Urothelium cell line (cell line): ENCODE measurements at regions not wholly inside any gene's neighbourhood (a gene's known extent, or its start where the extent isn't known, plus 50 kb on each side); places are given as distances from the start of the nearest gene placed in this dataset.
"Not testable (repeated sequence)": the region's sequence is repeated elsewhere in the genome, so short reads cannot be mapped to it uniquely, and the experiment has no call there.

Experiments used
- DNase-seq: peaks from one replicate; pipeline ENCODE4 v3.0.0; 2011; ENCODE audit warnings: low spot score, mixed read lengths
- FAIRE-seq: peaks from 2 replicates; lab custom pipeline; 2011; peaks lifted over from hg19 to GRCh38; lab: Jason Lieb, UNC

DNA sequence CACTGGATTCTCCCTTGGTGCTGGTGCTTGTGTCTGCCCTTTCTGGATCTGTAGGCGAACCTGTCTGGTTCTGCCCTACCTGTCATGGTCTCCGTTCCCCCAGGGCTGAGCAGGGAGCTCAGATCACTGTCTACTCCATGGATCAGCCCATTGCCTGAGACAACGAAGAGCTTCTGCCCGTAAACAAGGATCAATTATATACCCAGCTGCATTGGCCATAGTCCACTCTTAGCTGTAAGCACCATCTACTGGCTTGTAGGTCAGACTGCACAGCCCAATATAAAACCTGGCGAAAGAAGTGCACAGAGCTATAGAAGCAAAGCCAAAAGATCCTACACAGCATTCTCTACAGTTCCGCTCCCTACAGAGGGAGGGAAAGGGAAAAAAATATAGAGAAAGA, 181.5 kb upstream of the RPS23 start:
- DNase-seq (no peak), FAIRE-seq (peak; percentile 20)

DNA sequence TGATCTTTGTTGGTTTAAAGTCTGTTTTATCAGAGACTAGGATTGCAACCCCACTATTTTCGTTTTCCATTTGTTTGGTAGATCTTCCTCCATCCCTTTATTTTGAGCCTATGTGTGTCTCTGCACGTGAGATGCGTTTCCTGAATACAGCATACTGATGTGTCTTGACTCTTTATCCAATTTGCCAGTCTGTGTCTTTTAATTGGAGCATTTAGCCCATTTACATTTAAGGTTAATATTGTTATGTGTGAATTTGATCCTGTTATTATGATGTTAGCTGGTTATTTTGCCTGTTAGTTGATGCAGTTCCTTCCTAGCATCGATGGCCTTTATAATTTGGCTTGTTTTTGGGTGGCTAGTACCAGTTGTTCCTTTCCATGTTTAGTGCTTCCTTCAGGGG, 177.2 kb upstream of the RPS23 start:
- not testable (repeated sequence) for DNase-seq, FAIRE-seq

DNA sequence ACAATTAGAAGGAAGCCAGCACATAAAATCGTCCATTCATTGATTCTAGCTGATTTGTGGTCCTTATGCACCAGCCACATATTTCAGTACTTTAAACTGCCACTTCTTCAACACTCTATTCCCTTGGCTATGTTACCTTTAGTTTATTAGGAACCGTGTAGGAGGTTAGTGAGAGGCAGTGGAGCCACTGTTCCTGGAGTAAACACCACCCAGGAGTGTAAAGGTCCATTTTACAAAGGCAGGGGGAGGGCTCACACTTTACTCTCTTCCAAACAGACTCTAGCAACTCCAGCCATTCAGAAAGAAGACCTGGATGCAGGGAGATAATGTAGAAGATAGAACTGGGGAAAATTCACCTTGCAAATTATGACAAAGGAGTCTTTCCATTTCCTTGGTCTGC, 170.2 kb upstream of the RPS23 start:
- FAIRE-seq: no peak
- DNase-seq: no peak

DNA sequence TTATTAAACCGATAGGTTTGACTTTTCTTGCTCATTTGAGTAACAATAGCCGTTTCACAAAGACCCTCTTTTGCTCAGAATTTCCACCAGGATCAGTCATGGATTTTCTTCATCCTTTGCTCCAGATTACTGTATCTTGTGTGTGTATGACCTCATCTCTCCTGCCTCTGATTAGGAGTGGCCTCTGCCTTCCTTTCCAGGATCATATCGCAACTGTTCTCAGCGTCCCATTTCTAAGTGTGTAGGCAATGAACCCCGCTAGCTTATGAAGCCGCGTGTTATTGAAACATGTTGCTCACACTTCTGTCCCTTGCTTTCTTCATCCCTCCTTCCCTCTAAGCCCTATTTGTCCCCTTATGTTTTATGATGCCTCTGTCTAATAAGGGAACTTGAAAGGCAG, 169.8 kb upstream of the RPS23 start:
- no peak for FAIRE-seq
- no peak for DNase-seq

DNA sequence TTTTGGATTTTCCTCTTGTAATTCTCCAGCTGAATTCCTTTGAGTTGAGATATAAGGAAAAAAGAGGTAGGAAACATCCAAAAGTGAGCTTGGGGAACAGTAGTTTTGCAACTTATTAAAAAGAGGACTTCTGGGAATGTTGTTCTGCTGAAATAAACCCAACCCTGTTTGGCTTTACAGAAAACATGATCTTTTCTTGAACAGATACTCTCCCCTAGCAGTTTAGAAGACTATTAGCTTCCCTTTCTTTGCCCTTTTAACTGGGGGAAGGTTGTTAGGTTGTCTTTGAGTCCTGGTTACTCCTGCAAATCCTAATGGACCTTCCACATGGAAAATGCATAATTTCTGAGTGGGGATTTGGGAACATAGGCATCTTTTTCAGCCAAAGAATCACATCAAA, 168.7 kb upstream of the RPS23 start:
- no peak for DNase-seq

DNA sequence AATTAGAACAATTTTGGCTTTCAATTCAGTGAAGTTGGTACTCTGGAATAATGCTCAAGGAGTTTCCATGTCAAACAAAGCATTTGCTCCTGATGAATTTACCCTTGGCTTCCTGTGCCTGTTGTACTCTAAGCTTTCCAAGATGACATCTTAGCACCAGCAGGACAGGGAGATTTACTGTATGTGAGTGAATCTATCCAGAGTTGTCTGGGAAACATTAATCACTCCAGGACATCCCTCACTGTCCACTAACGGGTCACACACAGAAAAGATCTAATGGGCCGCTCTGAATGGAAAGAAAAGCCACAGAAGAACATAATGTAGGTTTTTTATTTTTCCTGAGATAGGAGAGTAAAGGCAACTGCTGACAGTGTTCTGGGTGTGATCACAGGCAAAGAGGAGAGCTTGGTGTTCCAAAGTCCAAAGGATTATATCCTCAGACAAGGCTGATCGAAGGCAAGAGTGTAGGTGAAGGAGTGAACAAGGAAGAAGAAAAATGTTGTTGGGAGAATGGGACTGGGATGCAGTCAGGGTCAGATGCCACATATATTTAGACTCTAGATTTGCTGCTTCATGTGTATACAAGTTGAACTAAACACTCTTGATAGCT, 167.7 kb upstream of the RPS23 start:
- FAIRE-seq (no peak), DNase-seq (no peak)

More for the DNA sequence above, 168.7 kb upstream of the RPS23 start:
- no peak for FAIRE-seq

DNA sequence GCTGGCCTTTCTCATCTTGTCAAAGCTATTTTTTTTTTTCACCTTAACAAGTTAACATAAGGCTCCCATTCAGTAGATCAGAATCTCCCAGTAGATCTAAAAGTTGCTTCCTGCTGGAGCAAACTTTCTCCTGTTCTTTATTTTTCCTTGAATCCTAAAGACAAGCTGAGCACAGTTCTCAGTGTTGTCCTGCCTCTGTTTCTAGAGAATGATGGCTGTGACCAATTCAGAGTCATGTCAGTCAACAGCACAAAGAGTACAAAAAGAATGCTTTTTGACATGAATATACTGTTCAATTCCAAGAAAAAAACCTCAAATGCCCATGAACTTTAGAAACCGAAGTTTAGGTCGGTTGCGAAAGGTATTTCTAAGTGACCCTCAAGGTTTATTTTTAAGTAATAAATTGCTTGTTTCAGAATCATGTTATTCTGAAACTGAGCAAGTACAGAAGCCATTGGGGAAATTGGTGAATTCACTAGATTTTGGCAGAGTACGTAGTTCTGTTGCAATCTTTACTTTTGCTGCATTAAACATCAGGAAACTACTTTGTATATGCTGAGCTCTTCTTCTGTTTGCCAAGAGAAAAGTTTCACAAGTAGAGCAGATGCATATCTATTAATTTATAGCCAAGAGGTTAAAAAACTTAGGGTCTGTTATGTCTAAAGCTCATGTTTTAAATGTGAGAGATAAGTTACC, 161.7 kb upstream of the RPS23 start:
- DNase-seq (no peak), FAIRE-seq (no peak)

DNA sequence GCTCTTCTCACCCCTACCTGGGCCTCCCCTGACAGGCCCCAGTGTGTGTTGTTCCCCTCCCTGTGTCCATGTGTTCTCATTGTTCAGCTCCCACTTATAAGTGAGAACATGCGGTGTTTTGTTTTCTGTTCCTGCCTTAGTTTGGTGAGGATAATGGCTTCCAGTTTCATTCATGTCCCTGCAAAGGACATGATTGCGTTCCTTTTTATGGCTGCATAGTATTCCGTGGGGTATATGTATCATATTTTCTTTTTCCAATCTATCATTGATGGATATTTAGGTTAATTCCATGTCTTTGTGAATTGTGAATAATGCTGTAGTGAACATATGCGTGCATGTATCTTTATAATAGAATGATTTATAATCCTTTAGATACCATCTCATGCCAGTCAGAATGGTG, 159.4 kb upstream of the RPS23 start:
- FAIRE-seq, DNase-seq: not testable (repeated sequence)

DNA sequence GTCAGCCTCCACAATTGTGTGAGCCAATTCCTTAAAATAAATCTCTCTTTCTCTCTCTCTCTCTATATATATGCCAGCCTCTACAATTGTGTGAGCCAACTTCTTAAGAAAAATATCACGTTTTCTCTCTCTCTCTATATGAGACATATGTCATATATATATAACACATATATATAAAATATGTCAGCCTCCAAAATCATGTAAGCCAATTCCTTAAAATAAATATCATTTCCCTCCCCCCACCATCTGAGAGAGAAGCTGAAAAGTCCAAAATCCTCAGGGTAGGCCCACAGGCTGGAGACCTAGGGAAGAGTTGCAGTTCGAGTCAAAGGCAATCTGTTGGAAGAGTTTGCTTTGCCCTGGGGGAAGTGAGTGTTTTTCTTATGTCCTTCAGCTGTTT, 158.1 kb upstream of the RPS23 start:
- no peak for FAIRE-seq
- no peak for DNase-seq

DNA sequence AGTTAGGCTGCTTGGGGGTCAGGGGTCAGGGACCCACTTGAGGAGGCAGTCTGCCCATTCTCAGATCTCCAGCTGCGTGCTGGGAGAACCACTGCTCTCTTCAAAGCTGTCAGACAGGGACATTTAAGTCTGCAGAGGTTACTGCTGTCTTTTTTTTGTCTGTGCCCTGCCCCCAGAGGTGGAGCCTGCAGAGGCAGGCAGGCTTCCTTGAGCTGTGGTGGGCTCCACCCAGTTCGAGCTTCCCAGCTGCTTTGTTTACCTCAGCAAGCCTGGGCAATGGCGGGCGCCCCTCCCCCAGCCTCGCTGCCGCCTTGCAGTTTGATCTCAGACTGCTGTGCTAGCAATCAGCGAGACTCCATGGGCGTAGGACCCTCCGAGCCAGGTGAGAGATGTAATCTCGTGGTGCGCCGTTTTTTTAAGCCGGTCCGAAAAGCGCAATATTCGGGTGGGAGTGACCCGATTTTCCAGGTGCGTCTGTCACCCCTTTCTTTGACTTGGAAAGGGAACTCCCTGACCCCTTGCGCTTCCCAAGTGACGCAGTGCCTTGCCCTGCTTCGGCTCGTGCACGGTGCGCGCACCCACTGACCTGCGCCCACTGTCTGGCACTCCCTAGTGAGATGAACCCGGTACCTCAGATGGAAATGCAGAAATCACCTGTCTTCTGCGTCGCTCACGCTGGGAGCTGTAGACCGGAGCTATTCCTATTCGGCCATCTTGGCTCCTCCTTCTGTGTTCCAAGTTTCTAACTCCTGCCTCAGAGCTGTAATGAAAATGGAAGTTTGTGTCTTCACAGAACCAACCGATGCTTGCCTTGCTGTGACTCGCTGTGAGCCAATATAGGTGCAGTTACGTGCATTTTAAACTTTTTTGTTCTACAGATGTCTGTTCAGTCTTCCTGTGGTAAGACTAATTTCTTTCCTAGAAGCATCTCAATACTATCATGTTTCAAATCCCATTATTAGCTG, 156.8 kb upstream of the RPS23 start:
- not testable (repeated sequence) for FAIRE-seq, DNase-seq

DNA sequence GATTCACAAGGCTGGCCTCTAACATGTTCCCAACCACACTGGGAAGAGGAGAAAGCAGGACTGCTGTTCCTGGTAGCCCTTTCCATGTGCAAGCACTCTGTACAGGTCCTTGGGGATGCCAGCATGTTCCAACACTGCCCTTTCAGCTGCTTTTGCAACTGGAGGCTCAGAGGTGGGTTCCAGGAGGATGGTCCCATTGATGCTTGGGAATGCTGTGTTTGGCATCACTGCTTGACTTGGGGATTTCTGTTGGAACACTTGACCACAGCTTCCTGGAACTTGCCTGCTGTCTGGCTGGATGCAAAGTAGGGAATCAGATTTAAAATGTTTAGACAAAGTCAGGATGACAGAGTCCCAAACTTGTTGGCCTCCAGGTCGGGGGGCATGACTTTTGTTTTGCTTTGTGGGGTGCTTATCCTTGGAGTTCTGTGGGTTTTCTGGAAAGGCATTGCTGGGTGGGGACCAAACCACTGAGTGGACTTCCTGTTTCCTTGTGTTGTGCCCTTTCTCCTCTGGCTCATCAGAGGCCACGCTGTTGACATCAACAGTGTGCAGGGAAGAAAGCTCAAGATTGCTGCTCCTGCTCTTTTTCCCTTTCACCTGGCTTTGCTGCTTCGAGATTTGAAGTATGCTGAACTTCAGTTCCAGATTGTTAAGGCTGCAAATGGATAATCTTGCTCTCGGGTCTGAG, 148.5 kb upstream of the RPS23 start:
- DNase-seq: no peak
- no peak for FAIRE-seq

DNA sequence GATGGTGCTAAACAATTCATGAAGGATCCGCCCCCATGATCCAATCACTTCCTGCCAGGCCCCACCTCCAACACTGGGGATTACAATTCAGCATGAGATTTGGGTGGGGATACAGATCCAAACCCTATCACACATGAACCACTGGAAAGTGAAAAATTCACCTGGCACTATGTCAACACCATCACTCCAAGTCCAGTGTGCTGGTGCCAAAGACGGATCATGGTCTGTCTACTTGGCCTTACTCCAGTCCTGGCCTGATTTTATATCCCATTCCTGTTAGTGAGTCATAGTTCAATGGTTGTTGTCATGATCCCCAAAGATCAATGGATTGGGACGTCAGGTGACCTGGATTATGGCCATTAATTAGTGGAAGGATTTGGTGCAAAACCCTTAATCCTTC, 147.4 kb upstream of the RPS23 start:
- DNase-seq: no peak
- no peak for FAIRE-seq

DNA sequence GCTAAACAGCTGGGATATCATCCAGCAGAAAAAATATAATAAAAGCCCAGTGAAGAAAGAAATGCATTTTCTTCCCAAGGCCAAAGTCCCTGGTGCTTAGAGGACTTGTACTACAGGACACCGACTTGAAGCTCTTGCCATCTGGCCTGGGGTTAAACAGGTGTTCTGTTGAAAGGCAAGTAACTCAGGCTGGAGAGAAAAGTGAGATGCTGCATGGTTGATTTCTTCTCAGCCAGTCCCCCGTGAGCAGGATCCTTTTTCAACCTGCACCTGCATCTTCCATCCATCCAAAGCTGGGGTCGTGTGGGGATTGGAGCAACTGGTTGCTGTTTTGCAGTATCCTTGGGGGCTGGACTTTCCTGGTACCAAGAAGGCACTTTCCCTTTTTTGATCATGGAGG, 146.1 kb upstream of the RPS23 start:
- DNase-seq (no peak), FAIRE-seq (no peak)

DNA sequence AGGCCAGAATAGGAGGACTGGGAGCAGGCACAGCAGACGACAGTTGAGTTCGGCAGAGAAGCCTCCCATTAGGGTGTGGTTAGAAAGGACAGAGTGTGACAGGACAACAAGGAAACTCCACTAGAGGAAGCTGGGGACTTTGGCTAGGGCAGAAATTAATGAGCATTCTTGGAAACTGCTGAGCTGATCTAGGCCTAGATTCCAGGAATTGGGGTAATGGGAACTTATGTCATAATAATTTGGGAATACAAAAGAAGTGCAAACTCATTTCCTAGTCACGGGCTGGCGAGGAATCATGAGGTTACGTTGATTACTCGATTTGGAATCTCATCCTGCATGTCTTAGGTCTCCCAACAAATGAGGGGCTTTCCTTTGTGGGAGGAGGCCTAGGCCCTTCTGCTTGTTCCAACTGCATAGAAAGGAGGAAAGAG, 144.6 kb upstream of the RPS23 start:
- no peak for FAIRE-seq
- DNase-seq: no peak

DNA sequence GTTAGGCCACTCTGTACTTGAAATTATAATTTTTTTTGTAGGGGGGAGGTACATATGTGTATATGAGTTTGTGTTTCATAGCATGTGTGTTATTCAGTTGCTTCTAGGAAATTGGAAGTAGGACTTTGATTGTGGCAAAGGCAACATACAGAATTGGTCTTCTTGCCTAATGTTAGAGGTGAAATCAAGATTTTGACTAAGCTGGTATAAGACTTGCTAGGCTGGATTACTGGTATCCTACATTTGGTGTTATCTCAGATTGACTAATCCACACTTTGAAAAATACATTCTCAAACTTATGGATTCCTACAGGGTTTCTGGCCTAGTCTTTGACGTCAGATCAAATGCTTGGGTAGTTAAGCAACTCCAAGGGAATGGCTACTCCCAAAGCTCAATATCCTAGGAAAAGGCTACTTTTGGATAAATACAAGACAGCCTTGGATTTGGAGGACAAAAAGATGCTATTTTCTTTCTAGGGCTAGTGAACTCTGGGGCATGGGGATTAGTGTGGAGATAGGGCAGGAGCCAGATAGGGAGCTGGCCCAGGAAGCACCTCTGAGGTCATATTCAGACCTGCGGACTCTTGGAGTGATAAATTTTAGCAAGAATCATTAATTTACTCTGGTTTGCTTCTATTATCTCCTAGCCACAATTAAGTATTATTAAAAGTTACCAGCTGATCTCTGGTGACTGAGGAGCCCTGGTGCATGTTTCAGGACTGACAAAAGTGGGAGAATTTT, 144.0 kb upstream of the RPS23 start:
- DNase-seq (no peak), FAIRE-seq (no peak)

DNA sequence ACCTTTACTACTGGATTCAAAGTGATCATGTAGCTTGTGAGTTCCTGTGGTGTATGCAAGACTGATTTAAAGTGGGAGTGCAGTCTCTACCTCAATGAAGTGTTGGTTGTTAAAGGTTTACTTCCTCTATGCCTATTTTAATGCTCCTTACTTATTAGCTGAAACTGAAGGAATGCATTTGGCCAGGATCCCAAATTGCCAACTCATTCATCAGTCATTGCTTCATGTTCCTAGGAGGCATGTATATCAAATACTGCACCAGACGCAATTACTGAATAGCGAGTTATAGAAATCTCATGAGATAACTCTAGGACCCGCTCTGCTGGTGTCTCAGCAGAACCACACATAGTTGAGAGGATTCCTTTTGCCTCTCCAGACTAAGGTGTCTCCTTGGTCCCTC, 143.0 kb upstream of the RPS23 start:
- no peak for FAIRE-seq
- DNase-seq: peak; percentile 57

DNA sequence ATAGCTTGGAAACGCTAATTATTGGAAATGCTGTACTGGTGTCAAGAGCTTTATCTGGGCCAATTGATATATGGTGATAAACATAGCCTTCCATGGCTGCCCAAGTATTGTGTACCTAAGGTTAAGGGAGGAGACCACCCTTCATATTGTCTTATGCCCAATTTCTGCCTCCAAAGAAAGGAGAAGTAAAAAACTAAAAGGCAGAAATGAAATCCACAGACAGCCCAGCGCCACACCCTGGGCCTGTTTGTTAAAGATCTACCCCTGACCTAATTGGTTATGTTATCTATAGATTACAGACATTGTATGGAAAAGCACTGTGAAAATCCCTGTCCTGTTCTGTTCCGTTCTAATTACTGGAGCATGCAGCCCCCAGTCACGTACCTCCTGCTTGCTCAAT, 142.4 kb upstream of the RPS23 start:
- DNase-seq, FAIRE-seq: not testable (repeated sequence)

DNA sequence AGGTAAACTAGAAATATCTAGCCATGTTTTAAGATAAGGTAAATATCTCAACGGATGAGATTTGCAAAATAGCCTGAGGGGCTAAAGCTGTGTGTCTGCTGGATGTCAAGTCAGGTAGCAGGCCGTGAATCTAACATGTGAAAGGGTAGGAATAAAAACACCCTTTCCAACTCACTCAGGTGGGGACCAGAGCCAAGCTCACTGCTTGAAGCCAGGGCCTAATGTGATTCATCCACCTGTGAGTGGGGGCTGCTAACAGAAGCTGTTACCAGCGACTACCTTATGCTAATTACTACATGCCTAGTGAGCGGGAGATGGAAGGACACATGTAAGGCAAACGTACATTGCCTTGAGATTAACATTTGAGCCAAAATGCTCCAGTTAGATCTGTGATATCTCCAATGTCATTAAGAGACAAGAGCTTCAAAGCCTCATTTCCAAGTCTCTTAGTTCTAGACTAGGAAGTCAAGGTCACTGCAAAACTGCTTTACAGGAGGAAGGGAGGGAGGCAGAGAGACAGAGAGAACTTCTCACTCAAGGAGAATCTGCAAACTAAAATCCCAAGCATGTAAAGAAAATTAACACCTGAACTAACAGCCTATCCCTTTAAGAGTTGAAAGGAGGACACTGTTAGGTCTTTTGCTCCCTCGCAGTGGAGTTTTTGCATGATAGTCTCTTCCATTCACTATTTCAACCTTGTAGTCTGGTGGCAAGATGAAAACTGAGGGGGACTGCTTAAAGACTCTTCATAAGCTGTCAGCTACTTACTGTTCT, 141.6 kb upstream of the RPS23 start:
- DNase-seq (no peak), FAIRE-seq (no peak)

DNA sequence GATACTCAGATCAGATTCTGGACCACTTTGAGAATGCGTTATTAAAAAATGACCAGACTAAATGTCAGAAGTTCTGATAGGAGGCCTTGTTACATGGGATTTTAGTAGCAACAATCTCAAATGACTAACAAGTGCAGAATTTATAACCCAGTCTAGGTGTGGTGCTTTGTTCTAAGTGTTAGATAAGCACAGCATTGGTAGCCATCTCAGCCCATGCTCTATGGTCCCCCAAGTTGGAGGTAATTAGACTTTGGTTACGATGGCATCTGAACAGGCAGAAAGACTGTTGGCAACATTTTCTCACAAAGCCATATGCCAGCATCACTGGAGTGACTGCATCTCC, 140.4 kb upstream of the RPS23 start:
- FAIRE-seq (no peak), DNase-seq (no peak)
